Fibroblast of pulmonary artery (primary cell): ENCODE measurements at regions not wholly inside any gene's neighbourhood (a gene's known extent, or its start where the extent isn't known, plus 50 kb on each side); places are given as distances from the start of the nearest gene placed in this dataset.

ENCODE experiments used
- DNase-seq: peaks from one replicate; pipeline ENCODE4 v3.0.0-alpha.2; 2010; ENCODE audit warnings: low read depth
- H3K4me3 ChIP-seq: replicated peaks from 2 replicates; pipeline ENCODE4 v1.5.1; 2011; ENCODE audit warnings: low read depth, mild to moderate bottlenecking, control low read depth, low read length, moderate library complexity
- TF ChIP-seq, protein P1 (sequence below): IDR thresholded peaks from 2 replicates; pipeline ENCODE4 v1.5.1; 2011; ENCODE audit warnings: mild to moderate bottlenecking, control low read depth, low read length, inconsistent platforms; ENCODE audit errors: missing control alignments

DNA sequence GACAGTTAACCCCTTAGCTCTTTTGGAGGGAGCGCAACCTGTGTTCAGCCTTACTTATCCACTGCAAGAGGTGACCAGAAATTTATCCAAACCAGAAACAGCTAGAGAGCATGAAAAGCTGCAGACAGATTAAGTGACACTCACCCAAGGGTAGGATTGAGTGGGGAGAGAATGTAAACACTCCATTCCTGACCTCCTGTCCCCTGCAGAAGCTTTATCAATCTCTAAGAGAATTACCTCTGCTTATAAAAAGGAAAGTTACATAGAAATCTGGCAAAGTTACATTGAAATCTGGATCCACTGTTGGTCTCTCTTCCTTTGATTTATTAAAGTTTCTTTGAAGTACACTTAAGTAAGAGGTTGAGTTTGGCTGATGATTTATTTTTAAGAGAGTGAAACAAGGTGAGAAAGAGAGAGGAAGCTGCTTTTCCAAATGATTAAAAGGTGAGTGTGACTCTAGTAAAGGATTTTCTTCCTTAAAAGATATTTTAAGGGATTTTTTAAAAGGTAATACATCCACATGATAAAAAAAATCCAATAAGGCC, 112.3 kb downstream of the ANAPC4 start:
- H3K4me3 ChIP-seq = no peak overlapping the region
- TF ChIP-seq, protein P1, sequence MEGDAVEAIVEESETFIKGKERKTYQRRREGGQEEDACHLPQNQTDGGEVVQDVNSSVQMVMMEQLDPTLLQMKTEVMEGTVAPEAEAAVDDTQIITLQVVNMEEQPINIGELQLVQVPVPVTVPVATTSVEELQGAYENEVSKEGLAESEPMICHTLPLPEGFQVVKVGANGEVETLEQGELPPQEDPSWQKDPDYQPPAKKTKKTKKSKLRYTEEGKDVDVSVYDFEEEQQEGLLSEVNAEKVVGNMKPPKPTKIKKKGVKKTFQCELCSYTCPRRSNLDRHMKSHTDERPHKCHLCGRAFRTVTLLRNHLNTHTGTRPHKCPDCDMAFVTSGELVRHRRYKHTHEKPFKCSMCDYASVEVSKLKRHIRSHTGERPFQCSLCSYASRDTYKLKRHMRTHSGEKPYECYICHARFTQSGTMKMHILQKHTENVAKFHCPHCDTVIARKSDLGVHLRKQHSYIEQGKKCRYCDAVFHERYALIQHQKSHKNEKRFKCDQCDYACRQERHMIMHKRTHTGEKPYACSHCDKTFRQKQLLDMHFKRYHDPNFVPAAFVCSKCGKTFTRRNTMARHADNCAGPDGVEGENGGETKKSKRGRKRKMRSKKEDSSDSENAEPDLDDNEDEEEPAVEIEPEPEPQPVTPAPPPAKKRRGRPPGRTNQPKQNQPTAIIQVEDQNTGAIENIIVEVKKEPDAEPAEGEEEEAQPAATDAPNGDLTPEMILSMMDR = no peak
- no peak for DNase-seq

DNA sequence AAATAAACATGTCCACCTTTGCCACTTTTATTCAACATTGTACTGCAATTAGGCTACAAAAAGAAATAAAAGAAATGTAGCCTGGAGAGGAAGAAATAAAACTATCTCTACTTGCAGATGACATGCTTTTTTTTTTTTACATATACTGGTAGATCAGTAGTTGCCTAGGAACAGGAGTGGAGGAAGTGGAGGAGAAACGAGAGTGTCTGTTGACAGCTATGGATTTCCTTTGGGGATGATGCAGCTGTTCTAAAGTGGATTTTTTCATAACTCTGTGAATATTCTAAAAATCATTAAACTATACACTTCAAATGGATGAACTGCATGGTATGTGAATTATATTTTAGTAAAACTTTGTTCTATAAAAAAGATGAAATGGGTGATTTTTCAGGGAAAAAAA, 116.4 kb downstream of the ANAPC4 start:
- TF ChIP-seq, protein P1 = no peak
- no peak overlapping the region for H3K4me3 ChIP-seq
- peak; percentile 34 for DNase-seq

DNA sequence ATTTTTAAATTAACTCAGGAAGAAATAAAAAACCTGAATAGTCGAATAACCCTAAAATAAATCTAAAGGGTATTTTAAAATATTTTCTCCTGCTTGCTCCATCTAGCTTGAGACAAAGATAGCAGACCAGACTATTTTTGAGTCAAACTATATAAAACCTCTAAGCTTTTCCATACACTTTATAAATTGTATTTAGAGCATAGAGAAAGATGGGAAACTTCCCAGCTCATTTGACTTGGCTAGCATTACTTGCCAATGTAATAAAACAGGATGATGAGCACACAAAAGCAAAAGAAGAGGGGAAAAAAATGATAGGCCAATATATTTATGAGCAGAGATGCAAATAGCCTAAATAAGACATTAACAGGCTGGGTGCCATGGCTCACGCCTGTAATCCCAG, 117.1 kb downstream of the ANAPC4 start:
- no peak for DNase-seq
- TF ChIP-seq, protein P1 = no peak
- no peak overlapping the region for H3K4me3 ChIP-seq

DNA sequence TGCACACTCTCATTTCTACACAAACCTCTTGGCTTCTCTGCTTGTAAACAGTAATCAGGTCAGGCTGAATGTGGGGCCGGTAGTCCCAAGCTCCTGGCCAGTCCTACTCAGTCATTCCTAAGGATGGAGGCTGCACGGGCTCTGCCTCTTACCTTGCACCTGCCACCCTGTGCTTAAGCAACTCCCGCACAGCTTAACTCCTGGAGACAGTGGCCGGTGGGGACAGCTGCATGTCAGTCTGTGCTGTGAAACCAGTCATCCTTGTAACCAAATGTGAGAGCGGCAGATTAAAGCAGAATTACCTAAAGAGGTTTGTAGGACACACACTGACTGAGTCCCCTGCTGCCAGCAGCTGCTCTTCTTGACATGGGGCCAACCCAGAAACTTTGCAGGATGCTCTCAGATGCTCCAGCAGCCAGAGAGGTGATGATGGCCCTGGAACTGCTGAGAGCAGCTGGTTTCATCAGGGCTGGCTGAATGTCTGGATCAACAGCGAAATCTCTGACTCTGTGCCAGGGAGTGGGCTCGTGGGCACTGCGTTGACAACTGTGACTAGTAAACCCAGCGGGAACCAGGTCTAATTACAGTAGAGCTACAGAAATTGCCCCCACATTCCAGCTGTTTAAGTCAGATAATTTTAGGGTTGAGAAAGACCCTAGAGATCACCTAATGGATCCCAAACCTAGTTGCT, 123.7 kb downstream of the ANAPC4 start:
- DNase-seq = peak; percentile 2
- no peak overlapping the region for H3K4me3 ChIP-seq
- TF ChIP-seq, protein P1 = no peak

DNA sequence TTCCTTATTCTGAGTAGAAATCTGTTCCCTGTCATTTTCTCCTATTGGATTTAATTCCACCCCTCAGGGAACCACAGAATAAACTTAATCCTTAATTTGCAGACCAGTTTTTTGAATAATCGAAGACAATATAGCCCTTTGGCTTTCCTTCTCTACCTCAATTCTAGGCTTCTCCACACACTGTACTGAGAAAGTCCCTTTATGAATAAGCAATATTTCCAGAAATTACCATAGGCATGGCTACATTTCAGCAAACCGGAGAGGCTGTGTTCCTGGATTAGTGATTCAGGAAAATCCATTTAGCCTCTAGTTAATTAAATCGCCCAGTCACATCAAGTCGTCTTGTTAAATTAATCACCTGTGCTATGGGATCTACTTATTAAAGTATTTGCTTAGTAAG, 125.1 kb downstream of the ANAPC4 start:
- TF ChIP-seq, protein P1 = no peak
- no peak for DNase-seq
- H3K4me3 ChIP-seq = no peak overlapping the region

DNA sequence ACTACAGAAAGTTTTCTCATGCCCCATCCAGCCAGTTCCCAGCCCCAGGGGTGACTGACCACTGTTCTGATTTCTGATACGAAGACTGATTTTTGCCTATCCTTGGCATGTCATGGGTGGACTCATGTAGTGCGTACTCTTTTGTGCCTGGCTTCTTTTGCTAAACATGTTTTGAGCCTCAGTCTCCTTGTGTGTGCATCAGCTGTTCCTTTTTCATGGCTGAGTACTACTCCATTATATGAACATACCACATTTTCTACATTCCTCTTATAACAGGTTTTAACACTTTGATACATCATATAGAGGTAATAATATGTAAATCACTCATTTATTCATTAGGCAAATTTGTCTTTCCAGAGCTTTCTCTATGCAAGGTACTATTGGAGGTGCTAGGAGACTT, 126.7 kb downstream of the ANAPC4 start:
- H3K4me3 ChIP-seq = no peak overlapping the region
- TF ChIP-seq, protein P1 = no peak
- DNase-seq = no peak

DNA sequence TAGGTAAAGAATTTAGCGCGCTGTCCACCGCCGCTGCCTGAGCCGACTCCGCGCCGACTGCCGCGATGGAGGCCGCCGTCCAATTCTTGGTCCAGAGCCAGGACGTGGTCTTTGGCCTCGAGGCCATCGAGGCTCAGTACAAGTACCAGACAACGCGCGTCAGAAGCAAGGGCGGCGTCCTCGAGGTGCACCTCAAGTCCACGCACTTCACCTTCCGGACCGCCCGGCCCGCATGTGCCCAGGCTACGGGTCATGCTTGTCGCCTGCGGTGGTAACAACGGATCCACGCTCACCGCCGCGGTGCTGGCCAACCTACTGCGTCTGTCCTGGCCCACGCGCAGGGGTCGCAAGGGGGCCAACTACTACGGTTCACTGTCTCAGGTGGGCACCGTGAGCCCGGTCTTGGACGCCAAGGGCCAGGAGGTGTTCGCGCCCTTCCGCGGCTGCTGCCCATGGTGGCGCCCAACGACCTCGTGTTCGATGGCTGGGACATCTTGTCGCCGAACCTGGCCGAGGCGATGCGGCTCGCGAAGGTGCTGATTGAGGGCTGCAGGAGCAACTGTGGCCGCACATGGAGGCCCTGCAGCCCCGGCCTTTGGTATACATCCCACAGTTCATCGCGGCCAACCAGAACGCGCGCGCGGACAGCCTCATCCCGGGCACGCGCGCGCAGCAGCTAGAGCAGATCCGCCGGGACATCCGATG, 128.0 kb downstream of the ANAPC4 start:
- TF ChIP-seq, protein P1 = no peak
- DNase-seq = no peak
- H3K4me3 ChIP-seq = no peak overlapping the region
